HepG2 (cell line): ENCODE measurements at regions not wholly inside any gene's neighbourhood (a gene's known extent, or its start where the extent isn't known, plus 50 kb on each side); places are given as distances from the start of the nearest gene placed in this dataset.

ENCODE experiments used
- ATAC-seq: fragments of 200-7000 bp; cut with Tn5 transposase; 3 replicates; pipeline ENCODE4 v1.9.1; 2020; ENCODE audit warnings: mild to moderate bottlenecking, moderate library complexity
- BruUV-seq: library from RNA; stranded (reverse); fragments of 400-500 nt; replicated peaks from 2 replicates; lab custom pipeline; 2021; lab: Mats Ljungman, UMichigan
- CTCF ChIA-PET: fragments of 300-600 bp; formaldehyde crosslinking; extraction: SDS; loops from one replicate; lab custom pipeline; 2021; ENCODE audit warnings: low total read pairs, inconsistent platforms, low intra/inter-chr PET ratio; lab: Yijun Ruan, JAX
- POLR2A ChIA-PET: fragments of 350-600 bp; sonication (Branson Sonifier 250); formaldehyde crosslinking; loops from one replicate; lab custom pipeline; 2020; ENCODE audit warnings: antibody characterized with exemption, inconsistent platforms; lab: Yijun Ruan, JAX
- DNase-seq: peaks from one replicate; pipeline ENCODE4 v3.0.0-alpha.2; 2015; ENCODE audit warnings: low spot score
- FAIRE-seq: peaks from 3 replicates; lab custom pipeline; 2011; peaks lifted over from hg19 to GRCh38; lab: Jason Lieb, UNC
- H2AFZ ChIP-seq: one replicate; pipeline ENCODE4 v1.6.1; 2011; ENCODE audit warnings: low read length, inconsistent platforms
- H3K27ac ChIP-seq: fragments of 300-600 bp; 3 replicates; pipeline ENCODE4 v1.8.0; 2011; ENCODE audit warnings: mixed run types, mild to moderate bottlenecking, mixed read lengths, low read length, inconsistent platforms; ENCODE audit not compliant: insufficient read depth; ENCODE audit errors: extremely low read length
- H3K27me3 ChIP-seq, 2 experiments: fragments of 200-600 bp in 1 of 2; 2 replicates in 1 of 2; 3 replicates in 1 of 2; pipeline versions ENCODE4 v1.6.0 to v1.8.0; 2011; ENCODE audit warnings: low read length in 2 of 2, mild to moderate bottlenecking in 2 of 2, moderate library complexity in 2 of 2, inconsistent platforms in 1 of 2; ENCODE audit not compliant: insufficient read depth in 2 of 2, control insufficient read depth in 1 of 2
- H3K36me3 ChIP-seq, 2 experiments: fragments of 200-600 bp in 1 of 2; replicated peaks in 1 of 2; 2 replicates in 1 of 2; 3 replicates in 1 of 2; pipeline versions ENCODE4 v1.5.1 to v1.8.0; 2011; ENCODE audit warnings: low read length in 2 of 2, inconsistent platforms in 1 of 2; ENCODE audit not compliant: insufficient read depth in 2 of 2, control insufficient read depth in 1 of 2
- H3K4me1 ChIP-seq: 2 replicates; pipeline ENCODE4 v1.5.1; 2012; ENCODE audit warnings: low read length, inconsistent platforms; ENCODE audit not compliant: insufficient read depth
- H3K4me2 ChIP-seq: 2 replicates; pipeline ENCODE4 v1.6.0; 2011; ENCODE audit warnings: low read depth, low read length, inconsistent platforms
- H3K4me3 ChIP-seq, 3 experiments: fragments of 200-600 bp in 1 of 3; sonication (generic), shearing (Covaris generic) in 1 of 3; replicated peaks in 1 of 3; 2 replicates each; pipeline ENCODE4 v1.5.1; 2011 to 2016; ENCODE audit warnings: low read length in 3 of 3, inconsistent platforms in 2 of 3, low read depth in 2 of 3, mild to moderate bottlenecking in 2 of 3, control low read depth in 1 of 3, mixed read lengths in 1 of 3; ENCODE audit not compliant: insufficient read depth in 1 of 3
- H3K79me2 ChIP-seq: one replicate; pipeline ENCODE4 v1.6.1; 2011; ENCODE audit warnings: low read length, inconsistent platforms; ENCODE audit not compliant: insufficient read depth
- H3K9ac ChIP-seq: 2 replicates; pipeline ENCODE4 v1.6.0; 2011; ENCODE audit warnings: mild to moderate bottlenecking, low read depth, low read length, inconsistent platforms; ENCODE audit not compliant: insufficient read depth
- H3K9me3 ChIP-seq: 2 replicates; pipeline ENCODE4 v1.5.1; 2012; ENCODE audit warnings: mild to moderate bottlenecking, low read length
- H4K20me1 ChIP-seq: 2 replicates; pipeline ENCODE4 v1.6.0; 2011; ENCODE audit warnings: inconsistent platforms, mild to moderate bottlenecking, low read length, moderate library complexity; ENCODE audit not compliant: insufficient read depth
- ERF ChIP-seq: IDR thresholded peaks from 2 replicates; pipeline ENCODE4 v1.6.1; 2018; ENCODE audit warnings: missing biosample characterization, missing genetic modification reagents
- FUBP1 ChIP-seq: sonication (generic); formaldehyde crosslinking; IDR thresholded peaks from 2 replicates; pipeline ENCODE4 v1.5.1; 2020; ENCODE audit warnings: missing genetic modification reagents, mild to moderate bottlenecking, borderline replicate concordance
- GTF2F1 ChIP-seq: fragments of 150-350 bp; IDR thresholded peaks from 2 replicates; pipeline ENCODE4 v1.6.1; 2014; ENCODE audit warnings: low read length
- SKIL ChIP-seq: sonication (generic); formaldehyde crosslinking; IDR thresholded peaks from 2 replicates; pipeline ENCODE4 v1.8.0; 2022; ENCODE audit warnings: missing genetic modification reagents, mild to moderate bottlenecking, moderate library complexity, borderline replicate concordance
- TBL1XR1 ChIP-seq: fragments of 150-350 bp; IDR thresholded peaks from 2 replicates; pipeline ENCODE4 v1.6.1; 2014; ENCODE audit warnings: borderline replicate concordance, low read length; ENCODE audit not compliant: partially characterized antibody
- XBP1 ChIP-seq: sonication (generic); formaldehyde crosslinking; IDR thresholded peaks from 2 replicates; pipeline ENCODE4 v1.5.0; 2020; ENCODE audit warnings: missing genetic modification reagents
- ZNF253 ChIP-seq: sonication (generic); formaldehyde crosslinking; IDR thresholded peaks from 2 replicates; pipeline ENCODE4 v1.8.0; 2022; ENCODE audit warnings: mild to moderate bottlenecking, missing genetic modification reagents, borderline replicate concordance
- ZNF44 ChIP-seq: sonication (generic); formaldehyde crosslinking; IDR thresholded peaks from 2 replicates; pipeline ENCODE4 v1.5.1; 2020; ENCODE audit warnings: mild to moderate bottlenecking, missing genetic modification reagents
- ZNF503 ChIP-seq: sonication (generic); formaldehyde crosslinking; IDR thresholded peaks from 2 replicates; pipeline ENCODE4 v1.4.0; 2020; ENCODE audit warnings: missing genetic modification reagents
- ZNF737 ChIP-seq: sonication (generic); formaldehyde crosslinking; IDR thresholded peaks from 2 replicates; pipeline ENCODE4 v1.5.0; 2020; ENCODE audit warnings: missing genetic modification reagents, mild to moderate bottlenecking, borderline replicate concordance
- ZNF746 ChIP-seq: sonication (generic); formaldehyde crosslinking; IDR thresholded peaks from 2 replicates; pipeline ENCODE4 v1.8.0; 2022; ENCODE audit warnings: mild to moderate bottlenecking, missing genetic modification reagents
- WGBS: methylation state at CpG from one replicate; pipeline ENCODE4 v1.1.6; 2017; ENCODE audit warnings: low lambda C conversion rate; 5-methylcytosine and 5-hydroxymethylcytosine counted together
- in situ Hi-C: cut with HindIII; loops from 2 replicates; pipeline ENCODE4 v1.10.0; 2017; ENCODE audit warnings: low pct_unique_long_range_greater_than_20kb; ENCODE audit not compliant: extremely low pct_ligation_motif_present
- intact Hi-C: fragments of 100-400 bp; cut with micrococcal nuclease; formaldehyde crosslinking; loops from one replicate; pipeline ENCODE4 v1.10.0; 2022; ENCODE audit not compliant: unreplicated experiment
- TF ChIP-seq, protein P1 (sequence below): sonication (generic); formaldehyde crosslinking; IDR thresholded peaks from 2 replicates; pipeline ENCODE4 v1.8.1; 2022; ENCODE audit warnings: mild to moderate bottlenecking, missing genetic modification reagents

- CTCF ChIA-PET, result no interaction called here
- no peak overlapping the region for H3K9ac ChIP-seq
- H3K36me3 ChIP-seq, result no peaks in the 10 kb centered on the region
- WGBS, result 0% methylated on average over 5 of the region's 5 CpGs
- no TSS peak for BruUV-seq
- no peak for FAIRE-seq
- H3K79me2 ChIP-seq, result no peaks in the 10 kb centered on the region
- H3K4me1 ChIP-seq, result no peaks in the 10 kb centered on the region
- in situ Hi-C loops, result no loop called here
- TF ChIP-seq FUBP1 (CRISPR knock-in tag), result no peak
- TF ChIP-seq GTF2F1, result no peak
- no peak for TF ChIP-seq ERF (CRISPR knock-in tag)
- no peak for TF ChIP-seq ZNF44
- no peak for TF ChIP-seq ZNF737
- TF ChIP-seq, protein P1, sequence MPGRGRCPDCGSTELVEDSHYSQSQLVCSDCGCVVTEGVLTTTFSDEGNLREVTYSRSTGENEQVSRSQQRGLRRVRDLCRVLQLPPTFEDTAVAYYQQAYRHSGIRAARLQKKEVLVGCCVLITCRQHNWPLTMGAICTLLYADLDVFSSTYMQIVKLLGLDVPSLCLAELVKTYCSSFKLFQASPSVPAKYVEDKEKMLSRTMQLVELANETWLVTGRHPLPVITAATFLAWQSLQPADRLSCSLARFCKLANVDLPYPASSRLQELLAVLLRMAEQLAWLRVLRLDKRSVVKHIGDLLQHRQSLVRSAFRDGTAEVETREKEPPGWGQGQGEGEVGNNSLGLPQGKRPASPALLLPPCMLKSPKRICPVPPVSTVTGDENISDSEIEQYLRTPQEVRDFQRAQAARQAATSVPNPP (CRISPR knock-in tag), result no peak
- TF ChIP-seq ZNF253 (CRISPR knock-in tag), result no peak
- no peak for TF ChIP-seq ZNF503 (CRISPR knock-in tag)
- no peak for TF ChIP-seq SKIL (CRISPR knock-in tag)
- no peak for TF ChIP-seq ZNF746 (CRISPR knock-in tag)
- no peak for TF ChIP-seq XBP1 (CRISPR knock-in tag)
- TF ChIP-seq TBL1XR1, result no peak
- TF ChIP-seq, all 625 proteins: peak for 0
- intact Hi-C loops, result no loop called here
- POLR2A ChIA-PET, result no interaction called here
- Histone ChIP-seq H3K9me3 (no peaks in the 10 kb centered on the region), H3K27ac (no peak overlapping the region), H3K4me3 (no peak overlapping the region), H3K4me2 (no peak overlapping the region), H4K20me1 (no peaks in the 10 kb centered on the region), H2AFZ (no peak overlapping the region), H3K27me3 (no peaks in the 10 kb centered on the region)
- DNase-seq, result no peak
- ATAC-seq, result no peak
Measured at GRCh38 chr5:107277485-107278125, 393.1 kb downstream of the EFNA5 start.
